ENCODE measurements at regions not wholly inside any gene's neighbourhood (a gene's known extent, or its start where the extent isn't known, plus 50 kb on each side); places are given as distances from the start of the nearest gene placed in this dataset.
"Not testable (repeated sequence)": the region's sequence is repeated elsewhere in the genome, so short reads cannot be mapped to it uniquely, and the experiment has no call there.

- TF ChIP-seq CTCF (IDR thresholded peaks at IDR 0.05; ENCODE audit: low read depth, low read length); EZH2phosphoT487 (IDR thresholded peaks at IDR 0.05; ENCODE audit: low read depth): not testable (repeated sequence)
Measured at GRCh38 chr2:3908498-3908897, 205.1 kb downstream of the DCDC2C start.

All from OCI-LY3 (cell line).